MG63 (cell line): ENCODE measurements at regions not wholly inside any gene's neighbourhood (a gene's known extent, or its start where the extent isn't known, plus 50 kb on each side); places are given as distances from the start of the nearest gene placed in this dataset.
A peak's percentile ranks its signal among the peaks of the same experiment; 100 is the strongest.
"Not testable (repeated sequence)": the region's sequence is repeated elsewhere in the genome, so short reads cannot be mapped to it uniquely, and the experiment has no call there.

Experiments used
- DNase-seq: peaks from one replicate; pipeline ENCODE4 v3.0.0-alpha.2; 2020
- H3K27me3 ChIP-seq: fragments of 250-450 bp; sonication (Bioruptor Pico); 2 replicates; pipeline ENCODE4 v1.5.1; 2020; ENCODE audit warnings: mild to moderate bottlenecking, moderate library complexity
- H3K36me3 ChIP-seq: fragments of 250-450 bp; sonication (Bioruptor Pico); 2 replicates; pipeline ENCODE4 v1.5.1; 2020; ENCODE audit warnings: mild to moderate bottlenecking, moderate library complexity
- H3K4me3 ChIP-seq: fragments of 250-450 bp; sonication (Bioruptor Pico); 2 replicates; pipeline ENCODE4 v1.5.1; 2020; ENCODE audit warnings: mild to moderate bottlenecking, moderate library complexity
- H3K9me3 ChIP-seq: fragments of 250-450 bp; sonication (Bioruptor Pico); 2 replicates; pipeline ENCODE4 v1.5.1; 2020; ENCODE audit warnings: mild to moderate bottlenecking, moderate library complexity

DNA sequence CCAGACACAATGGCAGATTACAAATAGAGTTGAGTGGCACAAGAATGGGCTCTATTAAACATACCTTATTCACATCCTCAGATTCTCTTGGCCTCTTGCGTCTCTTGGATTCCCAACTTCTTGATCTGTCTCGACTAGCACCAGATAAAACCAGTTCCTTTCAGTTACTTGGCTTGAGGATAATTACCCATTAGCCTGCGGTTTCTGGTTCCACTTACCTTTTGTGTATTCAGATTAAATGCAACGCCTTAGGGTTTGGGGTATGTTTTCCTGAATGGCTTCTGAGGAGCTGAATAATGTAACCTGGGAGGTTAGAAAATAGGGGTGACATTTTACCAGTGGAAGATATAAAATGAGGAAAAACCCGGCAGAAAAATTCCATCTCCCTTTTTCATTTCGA, 154.4 kb upstream of the TSPY2 start:
- H3K9me3 ChIP-seq, DNase-seq, H3K27me3 ChIP-seq, H3K36me3 ChIP-seq, H3K4me3 ChIP-seq: not testable (repeated sequence)

GRCh38 chrY:6130689-6131619, 115.1 kb upstream of the TSPY2 start:
- not testable (repeated sequence) for H3K9me3 ChIP-seq, H3K4me3 ChIP-seq, H3K36me3 ChIP-seq, H3K27me3 ChIP-seq, DNase-seq

- H3K4me3 ChIP-seq, H3K27me3 ChIP-seq, H3K9me3 ChIP-seq, H3K36me3 ChIP-seq: not testable (repeated sequence)
- peak; percentile 62 for DNase-seq
These were observed 109.9 kb upstream of the TSPY2 start for GRCh38 chrY:6136149-6136548.
